ENCODE measurements at regions not wholly inside any gene's neighbourhood (a gene's known extent, or its start where the extent isn't known, plus 50 kb on each side); places are given as distances from the start of the nearest gene placed in this dataset.

DNA sequence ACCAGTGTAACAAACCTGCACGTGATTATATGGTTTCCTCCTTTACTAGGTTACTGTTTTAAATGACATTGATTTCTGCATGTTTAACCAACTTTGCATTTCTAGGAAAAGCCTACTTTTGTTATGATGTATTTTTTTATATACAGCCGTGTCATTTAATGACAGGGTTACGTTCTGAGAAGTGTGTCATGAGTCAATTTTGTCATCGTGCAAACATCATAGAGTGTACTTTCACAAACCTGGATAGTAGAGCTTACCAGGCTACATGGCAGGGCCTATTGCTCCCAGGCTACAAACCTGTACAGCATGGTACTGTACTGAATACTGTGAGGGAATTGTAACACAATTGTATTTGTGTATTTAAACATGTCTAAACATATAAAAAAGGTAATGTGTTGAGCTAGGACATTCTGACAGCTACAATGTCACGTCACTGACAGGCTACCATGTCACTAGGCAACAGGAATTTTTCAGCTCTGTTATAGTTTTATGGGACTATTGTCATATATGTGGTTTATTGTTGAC lies 205.3 kb downstream of the PRL start:
- no peaks in the 10 kb centered on the region for H3K36me3 ChIP-seq (ENCODE audit: control insufficient read depth in 2 of 2, extremely low read depth in 1 of 2, insufficient read depth in 2 of 2, low read length in 2 of 2)
- no TSS peak for BruUV-seq (replicated peaks)
- intact Hi-C loops (cut with micrococcal nuclease) (no loop called here), dilution Hi-C loops (cut with MboI; ENCODE audit: extremely low pct_ligation_motif_present, low sequenced_read_pairs) (no loop called here)
- no peaks in the 10 kb centered on the region for H3K4me1 ChIP-seq (ENCODE audit: control insufficient read depth, extremely low read depth, insufficient read depth, low read length)
- ChIA-PET POLR2A (no interaction called here), CTCF (interaction anchor here (1.0 kb wide), 1 partner anchor 8 kb away, joined by 3 read pairs; no protein-coding TSS in a partner anchor)
- TF ChIP-seq POLR2A (IDR thresholded peaks at IDR 0.05; ENCODE audit: low read depth, low read length), result no peak
- no peak overlapping the region for H3K27ac ChIP-seq (ENCODE audit: insufficient read depth, low read depth, low read length)
- no peak overlapping the region for H3K4me2 ChIP-seq (ENCODE audit: insufficient read depth, low read length)
- no peaks in the 10 kb centered on the region for H3K79me2 ChIP-seq (ENCODE audit: control insufficient read depth, insufficient read depth, low read length)
- no peak overlapping the region for H3K4me3 ChIP-seq (replicated peaks in 1 of 3; ENCODE audit: insufficient read depth in 1 of 3, low read depth in 1 of 3, low read length in 3 of 3)
- no peaks in the 10 kb centered on the region for H4K20me1 ChIP-seq (replicated peaks; ENCODE audit: control insufficient read depth, extremely low read depth, insufficient read depth, low read length)
- H3K27me3 ChIP-seq (ENCODE audit: control insufficient read depth in 2 of 2, insufficient read depth in 2 of 2, low read length in 2 of 2), result no peaks in the 10 kb centered on the region
- no peaks in the 10 kb centered on the region for H3K9me1 ChIP-seq (replicated peaks; ENCODE audit: control insufficient read depth, extremely low read depth, insufficient read depth, low read length)
- no peak overlapping the region for H2AFZ ChIP-seq (ENCODE audit: low read depth, low read length)
- no peak overlapping the region for H3K9ac ChIP-seq (replicated peaks; ENCODE audit: extremely low read depth, insufficient read depth, low read length)
- FAIRE-seq (no peak), DNase-seq (ENCODE audit: low read depth, low spot score) (peak; percentile 25)
- no peaks in the 10 kb centered on the region for H3K9me3 ChIP-seq (replicated peaks; ENCODE audit: control insufficient read depth, insufficient read depth, low read length)

DNA sequence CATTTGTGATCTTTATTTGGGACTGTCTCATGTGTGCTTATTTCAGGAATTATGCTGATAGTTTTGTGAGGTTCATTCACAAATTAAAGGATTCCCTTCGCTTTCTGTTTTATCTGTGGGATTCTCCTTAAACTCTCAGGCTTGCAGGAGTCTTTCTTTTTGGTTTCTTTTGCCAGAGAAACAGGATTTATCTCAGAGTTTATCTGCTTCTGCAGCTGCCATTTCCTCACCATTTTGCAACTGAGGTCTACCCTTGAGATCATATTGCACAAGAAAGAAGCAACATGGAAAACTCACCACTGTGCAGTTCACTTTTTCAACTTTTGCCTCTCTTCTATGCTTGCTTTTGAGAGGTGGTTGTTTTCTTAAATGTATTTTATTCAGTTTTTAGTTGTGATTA lies 201.0 kb downstream of the PRL start:
- ChIA-PET CTCF (no interaction called here), POLR2A (no interaction called here)
- no peak for DNase-seq (ENCODE audit: low read depth, low spot score)
- dilution Hi-C loops (cut with MboI; ENCODE audit: extremely low pct_ligation_motif_present, low sequenced_read_pairs) (no loop called here), intact Hi-C loops (cut with micrococcal nuclease) (no loop called here)
- H3K9ac ChIP-seq (replicated peaks; ENCODE audit: extremely low read depth, insufficient read depth, low read length), result no peak overlapping the region
- no peaks in the 10 kb centered on the region for H3K27me3 ChIP-seq (ENCODE audit: control insufficient read depth in 2 of 2, insufficient read depth in 2 of 2, low read length in 2 of 2)
- H3K79me2 ChIP-seq (ENCODE audit: control insufficient read depth, insufficient read depth, low read length), result no peaks in the 10 kb centered on the region
- H3K9me1 ChIP-seq (replicated peaks; ENCODE audit: control insufficient read depth, extremely low read depth, insufficient read depth, low read length), result no peaks in the 10 kb centered on the region
- no peak overlapping the region for H3K4me3 ChIP-seq (replicated peaks in 1 of 3; ENCODE audit: insufficient read depth in 1 of 3, low read depth in 1 of 3, low read length in 3 of 3)
- TF ChIP-seq JUN (IDR thresholded peaks at IDR 0.05; ENCODE audit: borderline replicate concordance, insufficient read depth, insufficient read length, low read depth) (no peak), FOS (IDR thresholded peaks at IDR 0.05; ENCODE audit: borderline replicate concordance, insufficient read depth, low read length) (no peak), MYC (IDR thresholded peaks at IDR 0.05; ENCODE audit: low read depth, low read length) (no peak)
- H3K9me3 ChIP-seq (replicated peaks; ENCODE audit: control insufficient read depth, insufficient read depth, low read length), result no peaks in the 10 kb centered on the region
- no peaks in the 10 kb centered on the region for H3K36me3 ChIP-seq (ENCODE audit: control insufficient read depth in 2 of 2, extremely low read depth in 1 of 2, insufficient read depth in 2 of 2, low read length in 2 of 2)
- FAIRE-seq, result no peak
- no peaks in the 10 kb centered on the region for H4K20me1 ChIP-seq (replicated peaks; ENCODE audit: control insufficient read depth, extremely low read depth, insufficient read depth, low read length)
- H3K4me2 ChIP-seq (ENCODE audit: insufficient read depth, low read length), result no peak overlapping the region
- H2AFZ ChIP-seq (ENCODE audit: low read depth, low read length), result no peak overlapping the region
- peaks cover 4% of the 10 kb centered on the region for H3K4me1 ChIP-seq (ENCODE audit: control insufficient read depth, extremely low read depth, insufficient read depth, low read length)
- H3K27ac ChIP-seq (ENCODE audit: insufficient read depth, low read depth, low read length), result no peak overlapping the region
- BruUV-seq (replicated peaks), result no TSS peak

Measured in endothelial cell of umbilical vein (primary cell).